Endothelial cell (in vitro differentiated cells): ENCODE measurements at regions not wholly inside any gene's neighbourhood (a gene's known extent, or its start where the extent isn't known, plus 50 kb on each side); places are given as distances from the start of the nearest gene placed in this dataset.

ENCODE experiments used
- DNase-seq: peaks from one replicate; pipeline ENCODE4 v3.0.0; 2021; ENCODE audit warnings: low spot score
- H3K27ac Mint-ChIP-seq: one replicate; pipeline ENCODE4 v1.8.0; 2021; ENCODE audit warnings: mixed read lengths, inconsistent platforms; ENCODE audit not compliant: unreplicated experiment
- H3K27me3 Mint-ChIP-seq: one replicate; pipeline ENCODE4 v1.8.0; 2021; ENCODE audit warnings: mild to moderate bottlenecking, moderate library complexity, mixed read lengths, inconsistent platforms; ENCODE audit not compliant: unreplicated experiment
- H3K36me3 Mint-ChIP-seq: one replicate; pipeline ENCODE4 v1.8.0; 2021; ENCODE audit warnings: mild to moderate bottlenecking, low read depth, mixed read lengths, inconsistent platforms; ENCODE audit not compliant: unreplicated experiment
- H3K4me1 Mint-ChIP-seq: one replicate; pipeline ENCODE4 v1.8.0; 2021; ENCODE audit warnings: mild to moderate bottlenecking, mixed read lengths, inconsistent platforms; ENCODE audit not compliant: unreplicated experiment
- H3K4me3 Mint-ChIP-seq: one replicate; pipeline ENCODE4 v1.8.0; 2021; ENCODE audit warnings: mild to moderate bottlenecking, mixed read lengths, inconsistent platforms; ENCODE audit not compliant: unreplicated experiment
- H3K9me3 Mint-ChIP-seq: one replicate; pipeline ENCODE4 v1.8.0; 2021; ENCODE audit warnings: mixed read lengths, inconsistent platforms; ENCODE audit not compliant: unreplicated experiment
- TF ChIP-seq, protein P1 (sequence below): fragments of 200-600 bp; sonication (generic); IDR thresholded peaks from one replicate; pipeline ENCODE4 v1.5.0; 2021; ENCODE audit warnings: antibody characterized with exemption; ENCODE audit not compliant: unreplicated experiment

GRCh38 chr4:129410115-129410514, 314.2 kb downstream of the C4orf33 start:
- no peaks in the 10 kb centered on the region for H3K36me3 Mint-ChIP-seq

DNA sequence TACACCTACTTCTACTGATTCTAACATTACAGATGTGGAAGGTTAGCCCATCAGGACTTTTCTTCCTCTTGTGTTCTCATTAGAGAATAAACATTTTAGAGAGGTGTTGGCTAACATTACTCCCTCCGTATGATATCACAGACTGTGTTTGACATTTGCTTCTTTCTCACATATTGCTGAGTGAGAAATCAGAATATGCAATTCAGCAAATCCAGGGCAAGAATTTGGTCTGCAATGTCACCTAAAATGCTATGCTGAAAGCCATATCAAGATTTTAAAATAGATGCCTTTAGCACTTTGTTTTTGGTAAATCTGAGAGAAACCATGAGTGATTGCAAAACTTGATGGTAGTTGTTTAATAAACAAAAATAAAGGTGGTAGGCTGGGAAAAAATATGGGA, 319.1 kb downstream of the C4orf33 start:
- H3K27ac Mint-ChIP-seq = no peak overlapping the region
- no peaks in the 10 kb centered on the region for H3K27me3 Mint-ChIP-seq
- H3K4me3 Mint-ChIP-seq = no peak overlapping the region
- no peak for DNase-seq
- no peaks in the 10 kb centered on the region for H3K4me1 Mint-ChIP-seq
- no peaks in the 10 kb centered on the region for H3K36me3 Mint-ChIP-seq
- no peaks in the 10 kb centered on the region for H3K9me3 Mint-ChIP-seq
- TF ChIP-seq, protein P1, sequence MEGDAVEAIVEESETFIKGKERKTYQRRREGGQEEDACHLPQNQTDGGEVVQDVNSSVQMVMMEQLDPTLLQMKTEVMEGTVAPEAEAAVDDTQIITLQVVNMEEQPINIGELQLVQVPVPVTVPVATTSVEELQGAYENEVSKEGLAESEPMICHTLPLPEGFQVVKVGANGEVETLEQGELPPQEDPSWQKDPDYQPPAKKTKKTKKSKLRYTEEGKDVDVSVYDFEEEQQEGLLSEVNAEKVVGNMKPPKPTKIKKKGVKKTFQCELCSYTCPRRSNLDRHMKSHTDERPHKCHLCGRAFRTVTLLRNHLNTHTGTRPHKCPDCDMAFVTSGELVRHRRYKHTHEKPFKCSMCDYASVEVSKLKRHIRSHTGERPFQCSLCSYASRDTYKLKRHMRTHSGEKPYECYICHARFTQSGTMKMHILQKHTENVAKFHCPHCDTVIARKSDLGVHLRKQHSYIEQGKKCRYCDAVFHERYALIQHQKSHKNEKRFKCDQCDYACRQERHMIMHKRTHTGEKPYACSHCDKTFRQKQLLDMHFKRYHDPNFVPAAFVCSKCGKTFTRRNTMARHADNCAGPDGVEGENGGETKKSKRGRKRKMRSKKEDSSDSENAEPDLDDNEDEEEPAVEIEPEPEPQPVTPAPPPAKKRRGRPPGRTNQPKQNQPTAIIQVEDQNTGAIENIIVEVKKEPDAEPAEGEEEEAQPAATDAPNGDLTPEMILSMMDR = no peak

More at GRCh38 chr4:129410115-129410514, 314.2 kb downstream of the C4orf33 start:
- Mint-ChIP-seq H3K9me3 (no peaks in the 10 kb centered on the region), H3K4me3 (no peak overlapping the region), H3K27ac (no peak overlapping the region), H3K4me1 (no peaks in the 10 kb centered on the region), H3K27me3 (peaks cover 2% of the 10 kb centered on the region)
- TF ChIP-seq, protein P1 = no peak
- no peak for DNase-seq

DNA sequence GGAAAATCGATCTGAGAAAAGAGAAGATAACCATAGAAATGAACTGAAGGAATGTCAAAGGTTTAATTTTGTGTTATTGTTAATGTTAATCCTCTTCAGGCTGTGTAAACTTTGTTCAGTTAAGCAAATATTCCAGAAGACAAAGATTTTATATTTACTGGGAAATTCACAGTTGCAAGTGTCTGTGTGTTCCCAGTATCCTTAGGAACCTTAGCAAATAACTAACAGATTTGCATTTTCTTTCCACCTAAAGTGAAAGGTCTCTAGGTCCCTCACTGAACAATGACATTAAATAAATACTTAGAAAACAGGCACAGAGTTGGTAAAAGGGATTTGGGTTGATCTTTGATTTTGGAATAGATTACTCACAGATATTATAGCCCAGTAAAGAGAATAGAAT, 324.7 kb downstream of the C4orf33 start:
- H3K9me3 Mint-ChIP-seq = no peaks in the 10 kb centered on the region
- H3K4me1 Mint-ChIP-seq = no peaks in the 10 kb centered on the region
- no peaks in the 10 kb centered on the region for H3K27me3 Mint-ChIP-seq
- no peak for DNase-seq
- H3K36me3 Mint-ChIP-seq = no peaks in the 10 kb centered on the region
- no peak overlapping the region for H3K27ac Mint-ChIP-seq
- H3K4me3 Mint-ChIP-seq = no peak overlapping the region
- TF ChIP-seq, protein P1 = no peak

- H3K4me3 Mint-ChIP-seq = no peak overlapping the region
- no peaks in the 10 kb centered on the region for H3K27me3 Mint-ChIP-seq
- H3K36me3 Mint-ChIP-seq = no peaks in the 10 kb centered on the region
- no peak overlapping the region for H3K27ac Mint-ChIP-seq
- TF ChIP-seq, protein P1 = no peak
- no peaks in the 10 kb centered on the region for H3K4me1 Mint-ChIP-seq
- no peak for DNase-seq
- no peaks in the 10 kb centered on the region for H3K9me3 Mint-ChIP-seq
Observed at GRCh38 chr4:129422277-129422676, 326.3 kb downstream of the C4orf33 start.

- no peaks in the 10 kb centered on the region for H3K36me3 Mint-ChIP-seq
- DNase-seq = no peak
- H3K9me3 Mint-ChIP-seq = no peaks in the 10 kb centered on the region
- H3K27me3 Mint-ChIP-seq = peaks cover 1% of the 10 kb centered on the region
- H3K4me3 Mint-ChIP-seq = no peak overlapping the region
- no peaks in the 10 kb centered on the region for H3K4me1 Mint-ChIP-seq
- no peak overlapping the region for H3K27ac Mint-ChIP-seq
- TF ChIP-seq, protein P1 = no peak
Observed at GRCh38 chr4:129428454-129428853, 332.5 kb downstream of the C4orf33 start.
